Activated CD4-positive, alpha-beta memory T cell treated with anti-CD3 and anti-CD28 coated beads for 36 hours (primary cell): ENCODE measurements at regions not wholly inside any gene's neighbourhood (a gene's known extent, or its start where the extent isn't known, plus 50 kb on each side); places are given as distances from the start of the nearest gene placed in this dataset.

ENCODE experiments used
- CTCF ChIA-PET: fragments of 350-600 bp; sonication (Branson Sonifier 250); formaldehyde crosslinking; loops from one replicate; lab custom pipeline; 2021; ENCODE audit warnings: antibody characterized with exemption, inconsistent platforms; lab: Charles Lee
- POLR2A ChIA-PET: fragments of 350-600 bp; sonication (Branson Sonifier 250); formaldehyde crosslinking; loops from one replicate; lab custom pipeline; 2021; ENCODE audit warnings: antibody characterized with exemption; lab: Charles Lee
- DNase-seq: peaks from one replicate; pipeline ENCODE4 v3.0.0-alpha.2; 2020
- H3K27ac Mint-ChIP-seq: one replicate; pipeline ENCODE4 v1.8.0; 2021; ENCODE audit warnings: mixed read lengths
- H3K27me3 Mint-ChIP-seq: one replicate; pipeline ENCODE4 v1.8.0; 2021; ENCODE audit warnings: mixed read lengths
- H3K36me3 Mint-ChIP-seq: one replicate; pipeline ENCODE4 v1.8.0; 2021; ENCODE audit warnings: mixed read lengths
- H3K4me1 Mint-ChIP-seq: one replicate; pipeline ENCODE4 v1.8.0; 2021; ENCODE audit warnings: low read depth, mixed read lengths
- H3K4me3 Mint-ChIP-seq: one replicate; pipeline ENCODE4 v1.8.0; 2021; ENCODE audit warnings: mild to moderate bottlenecking, mixed read lengths
- H3K9me3 Mint-ChIP-seq: one replicate; pipeline ENCODE4 v1.8.0; 2021; ENCODE audit warnings: mixed read lengths
- intact Hi-C: fragments of 100-400 bp; cut with micrococcal nuclease; formaldehyde crosslinking; loops from one replicate; pipeline ENCODE4 v1.15.1; 2023

DNA sequence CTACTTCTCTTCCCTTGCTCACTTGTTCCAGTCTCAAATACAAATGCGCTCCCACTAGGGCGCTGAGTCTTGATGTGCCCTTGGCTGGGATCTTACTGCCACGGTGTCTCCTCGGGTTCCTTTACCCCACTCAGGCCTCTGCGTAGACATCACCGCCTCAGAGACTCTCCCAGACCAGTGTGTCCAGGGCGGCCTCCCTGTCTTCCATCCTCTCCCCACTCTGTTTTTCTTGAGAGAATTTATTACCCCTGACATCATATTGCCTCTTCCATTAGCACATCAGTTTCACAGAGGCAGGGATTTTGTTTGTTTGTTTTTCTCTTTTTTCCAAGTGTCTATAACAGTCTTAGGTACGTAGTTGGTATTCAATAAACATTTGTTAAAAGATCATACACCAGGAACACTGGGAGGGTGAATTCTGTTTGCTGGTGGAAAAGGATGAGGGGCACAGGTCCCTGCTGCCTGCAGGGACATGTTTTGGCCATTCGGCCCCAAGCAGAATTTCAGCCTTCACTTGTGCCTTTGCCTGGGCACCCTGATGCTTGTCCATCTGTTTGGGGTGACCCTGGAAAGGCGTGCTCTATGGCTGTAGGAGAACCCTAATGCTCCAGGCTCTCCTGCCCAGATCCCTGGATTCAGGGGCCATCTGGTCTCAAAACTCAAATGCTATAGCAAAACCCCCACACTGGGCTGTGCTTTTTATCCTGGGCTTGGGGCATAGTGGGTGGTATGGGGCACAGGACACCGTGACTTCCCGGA lies 55.0 kb downstream of the RPL37A start:
- Mint-ChIP-seq H3K4me1 (no peaks in the 10 kb centered on the region), H3K36me3 (no peaks in the 10 kb centered on the region), H3K9me3 (no peaks in the 10 kb centered on the region), H3K27me3 (no peaks in the 10 kb centered on the region), H3K4me3 (no peak overlapping the region), H3K27ac (no peak overlapping the region)
- intact Hi-C loops: no loop called here
- ChIA-PET CTCF (no interaction called here), POLR2A (no interaction called here)
- no peak for DNase-seq

DNA sequence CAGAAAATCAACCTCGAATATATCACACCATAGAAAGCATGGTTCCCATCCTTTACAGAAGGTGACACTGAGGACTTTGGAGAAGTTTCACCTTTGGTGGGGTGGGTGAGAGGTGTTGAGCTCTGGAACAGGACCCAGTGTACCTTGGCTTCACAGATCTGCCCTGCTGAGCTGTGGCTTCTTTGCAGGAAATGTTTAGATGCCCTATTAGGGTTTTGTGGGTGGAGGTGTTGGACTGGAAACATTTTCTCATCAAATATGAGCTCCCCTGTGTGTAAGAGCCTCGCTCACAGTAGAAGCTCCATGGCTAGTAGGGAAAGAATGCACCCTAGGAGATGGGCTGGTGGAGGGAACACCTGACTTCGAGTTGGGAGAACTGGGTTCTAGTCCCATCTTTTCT lies 55.6 kb downstream of the RPL37A start:
- ChIA-PET POLR2A (no interaction called here), CTCF (no interaction called here)
- H3K4me1 Mint-ChIP-seq: no peaks in the 10 kb centered on the region
- H3K36me3 Mint-ChIP-seq: no peaks in the 10 kb centered on the region
- no peaks in the 10 kb centered on the region for H3K27me3 Mint-ChIP-seq
- H3K27ac Mint-ChIP-seq: no peak overlapping the region
- DNase-seq: no peak
- intact Hi-C loops: no loop called here
- H3K9me3 Mint-ChIP-seq: no peaks in the 10 kb centered on the region
- H3K4me3 Mint-ChIP-seq: no peak overlapping the region

GRCh38 chr2:216554755-216555154 lies 56.1 kb downstream of the RPL37A start:
- Mint-ChIP-seq H3K27me3 (no peaks in the 10 kb centered on the region), H3K27ac (no peak overlapping the region), H3K36me3 (no peaks in the 10 kb centered on the region), H3K9me3 (no peaks in the 10 kb centered on the region), H3K4me1 (no peaks in the 10 kb centered on the region), H3K4me3 (no peak overlapping the region)
- intact Hi-C loops: no loop called here
- ChIA-PET CTCF (no interaction called here), POLR2A (no interaction called here)
- no peak for DNase-seq

DNA sequence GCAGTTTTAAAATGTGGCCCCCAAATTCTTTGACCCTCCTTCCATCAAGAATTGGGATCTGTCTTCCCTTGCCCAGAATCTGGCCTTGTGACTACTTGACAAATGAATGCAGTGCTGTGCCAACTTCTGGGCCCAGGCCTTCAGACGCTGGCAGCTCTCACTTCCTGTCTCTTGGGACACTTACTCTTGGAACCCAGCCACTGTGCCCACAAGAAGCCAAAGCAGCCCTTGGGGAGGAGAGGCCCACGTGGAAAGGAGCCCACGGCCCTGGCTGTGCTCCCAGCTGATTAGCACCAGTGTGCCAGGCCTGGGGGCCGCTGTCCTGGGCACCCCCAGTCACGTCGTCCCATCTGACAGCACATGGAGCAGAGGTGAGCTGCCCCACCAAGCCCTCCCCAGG lies 56.6 kb downstream of the RPL37A start:
- no peak for DNase-seq
- Mint-ChIP-seq H3K27me3 (no peaks in the 10 kb centered on the region), H3K36me3 (no peaks in the 10 kb centered on the region), H3K27ac (no peak overlapping the region), H3K4me1 (no peaks in the 10 kb centered on the region), H3K9me3 (no peaks in the 10 kb centered on the region), H3K4me3 (no peak overlapping the region)
- intact Hi-C loops: no loop called here
- POLR2A ChIA-PET: no interaction called here
- CTCF ChIA-PET: no interaction called here

DNA sequence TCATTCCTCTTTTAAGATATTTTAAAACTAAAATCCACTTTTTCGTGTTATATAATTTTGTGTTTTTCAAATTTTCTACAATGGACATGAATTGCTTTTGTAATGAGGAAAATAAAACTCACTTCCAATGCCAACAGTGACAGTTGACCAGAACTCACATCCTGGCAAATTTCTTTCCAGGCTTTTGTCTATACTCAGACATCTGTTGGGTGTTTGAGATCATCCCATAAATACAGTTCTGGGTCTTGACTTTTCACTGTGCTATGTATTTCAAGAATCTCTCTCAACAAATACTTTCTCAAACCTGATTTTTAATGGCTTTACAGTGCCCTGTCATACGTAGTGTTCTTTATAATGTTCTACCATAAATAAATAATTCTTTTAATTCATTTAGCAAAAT lies 57.6 kb downstream of the RPL37A start:
- CTCF ChIA-PET: no interaction called here
- Mint-ChIP-seq H3K36me3 (no peaks in the 10 kb centered on the region), H3K27me3 (no peaks in the 10 kb centered on the region), H3K9me3 (no peaks in the 10 kb centered on the region), H3K4me1 (no peaks in the 10 kb centered on the region), H3K4me3 (no peak overlapping the region), H3K27ac (no peak overlapping the region)
- intact Hi-C loops: no loop called here
- POLR2A ChIA-PET: interaction anchor here (0.5 kb wide), 1 partner anchor 51 kb away, joined by 3 read pairs; no protein-coding TSS in a partner anchor
- no peak for DNase-seq

GRCh38 chr2:216557413-216557812 lies 58.8 kb downstream of the RPL37A start:
- POLR2A ChIA-PET: no interaction called here
- no peak overlapping the region for H3K27ac Mint-ChIP-seq
- DNase-seq: no peak
- CTCF ChIA-PET: no interaction called here
- H3K36me3 Mint-ChIP-seq: no peaks in the 10 kb centered on the region
- H3K9me3 Mint-ChIP-seq: no peaks in the 10 kb centered on the region
- no peaks in the 10 kb centered on the region for H3K27me3 Mint-ChIP-seq
- intact Hi-C loops: no loop called here
- H3K4me3 Mint-ChIP-seq: no peak overlapping the region
- no peaks in the 10 kb centered on the region for H3K4me1 Mint-ChIP-seq

- Mint-ChIP-seq H3K27ac (no peak overlapping the region), H3K4me3 (no peak overlapping the region), H3K27me3 (peaks cover 1% of the 10 kb centered on the region), H3K4me1 (no peaks in the 10 kb centered on the region), H3K36me3 (no peaks in the 10 kb centered on the region), H3K9me3 (no peaks in the 10 kb centered on the region)
- intact Hi-C loops: no loop called here
- ChIA-PET CTCF (no interaction called here), POLR2A (no interaction called here)
- DNase-seq: no peak
These were observed 59.2 kb downstream of the RPL37A start for GRCh38 chr2:216557820-216558219.

DNA sequence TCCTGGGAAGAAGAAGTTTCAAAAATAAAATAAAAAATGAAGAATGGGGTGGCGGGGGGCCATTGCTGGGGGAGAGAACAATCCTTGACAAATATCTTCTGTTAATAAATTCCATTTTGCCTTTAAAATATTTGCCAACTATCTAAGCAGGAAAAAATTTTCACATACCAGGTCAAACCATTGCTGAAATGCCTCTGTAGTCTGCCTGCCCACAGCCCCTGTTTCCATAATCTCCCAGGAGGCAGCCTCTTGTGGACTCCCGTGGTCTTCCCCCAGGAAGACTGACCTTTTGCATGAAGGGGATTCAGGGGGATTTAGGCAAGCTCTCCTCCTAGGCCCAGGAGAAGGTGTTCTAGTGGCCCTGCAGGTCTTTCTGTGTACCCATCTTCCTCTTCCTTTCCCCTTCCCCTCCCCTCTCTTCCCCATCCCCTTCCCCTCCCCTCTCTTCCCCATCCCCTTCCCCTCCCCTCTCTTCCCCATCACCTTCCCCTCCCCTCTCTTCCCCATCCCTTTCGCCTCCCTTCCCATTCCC lies 61.0 kb downstream of the RPL37A start:
- Mint-ChIP-seq H3K36me3 (no peaks in the 10 kb centered on the region), H3K4me1 (no peaks in the 10 kb centered on the region), H3K27ac (no peak overlapping the region), H3K4me3 (no peak overlapping the region), H3K27me3 (peaks cover 3% of the 10 kb centered on the region), H3K9me3 (no peaks in the 10 kb centered on the region)
- intact Hi-C loops: no loop called here
- CTCF ChIA-PET: no interaction called here
- POLR2A ChIA-PET: no interaction called here
- no peak for DNase-seq

DNA sequence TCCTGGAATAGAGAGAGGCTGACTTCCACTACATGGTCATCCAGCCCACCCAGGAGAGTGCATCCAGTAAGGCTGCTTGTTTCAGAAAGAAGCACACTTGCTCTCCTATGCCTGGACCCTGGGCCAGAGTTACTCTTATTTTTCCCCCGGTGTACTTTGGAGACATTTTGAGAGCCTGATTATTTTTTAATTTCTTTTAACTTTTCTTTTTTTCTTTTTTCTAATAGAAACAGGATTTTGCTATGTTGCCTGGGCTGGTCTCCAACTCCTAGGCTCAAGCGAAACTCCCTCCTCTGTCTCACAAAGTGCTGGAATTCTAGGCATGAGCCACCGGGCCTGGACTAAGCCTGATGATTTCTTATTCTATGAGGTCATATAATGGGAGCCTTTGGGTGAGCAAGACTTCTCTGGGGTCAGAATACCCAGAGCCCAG lies 62.2 kb downstream of the RPL37A start:
- H3K4me1 Mint-ChIP-seq: no peaks in the 10 kb centered on the region
- H3K4me3 Mint-ChIP-seq: no peak overlapping the region
- no peaks in the 10 kb centered on the region for H3K9me3 Mint-ChIP-seq

GRCh38 chr2:216562696-216563435 lies 64.2 kb downstream of the RPL37A start:
- Mint-ChIP-seq H3K36me3 (no peaks in the 10 kb centered on the region), H3K27me3 (peaks cover 6% of the 10 kb centered on the region)
- CTCF ChIA-PET: no interaction called here

More for the DNA sequence above, 62.2 kb downstream of the RPL37A start:
- no peak for DNase-seq
- intact Hi-C loops: no loop called here
- Mint-ChIP-seq H3K27me3 (peaks cover 3% of the 10 kb centered on the region), H3K27ac (no peak overlapping the region), H3K36me3 (no peaks in the 10 kb centered on the region)
- ChIA-PET POLR2A (no interaction called here), CTCF (no interaction called here)

GRCh38 chr2:216563646-216564045 lies 65.0 kb downstream of the RPL37A start:
- Mint-ChIP-seq H3K4me3 (no peak overlapping the region), H3K4me1 (no peaks in the 10 kb centered on the region), H3K27ac (no peak overlapping the region), H3K36me3 (no peaks in the 10 kb centered on the region), H3K27me3 (peaks cover 6% of the 10 kb centered on the region), H3K9me3 (no peaks in the 10 kb centered on the region)
- POLR2A ChIA-PET: no interaction called here
- no peak for DNase-seq
- CTCF ChIA-PET: no interaction called here
- intact Hi-C loops: no loop called here

More at GRCh38 chr2:216562696-216563435, 64.2 kb downstream of the RPL37A start:
- Mint-ChIP-seq H3K4me1 (no peaks in the 10 kb centered on the region), H3K27ac (no peak overlapping the region), H3K9me3 (no peaks in the 10 kb centered on the region), H3K4me3 (no peak overlapping the region)
- POLR2A ChIA-PET: no interaction called here
- intact Hi-C loops: no loop called here
- DNase-seq: no peak

- intact Hi-C loops: no loop called here
- DNase-seq: no peak
- Mint-ChIP-seq H3K36me3 (no peaks in the 10 kb centered on the region), H3K9me3 (no peaks in the 10 kb centered on the region), H3K4me1 (no peaks in the 10 kb centered on the region), H3K4me3 (no peak overlapping the region), H3K27ac (no peak overlapping the region), H3K27me3 (peaks cover 9% of the 10 kb centered on the region)
- ChIA-PET POLR2A (no interaction called here), CTCF (interaction anchor here (0.6 kb wide), 1 partner anchor 600 kb away, joined by 3 read pairs; no protein-coding TSS in a partner anchor)
These were observed 66.0 kb downstream of the RPL37A start for GRCh38 chr2:216564611-216565010.
